ENCODE measurements at regions not wholly inside any gene's neighbourhood (a gene's known extent, or its start where the extent isn't known, plus 50 kb on each side); places are given as distances from the start of the nearest gene placed in this dataset.

DNA sequence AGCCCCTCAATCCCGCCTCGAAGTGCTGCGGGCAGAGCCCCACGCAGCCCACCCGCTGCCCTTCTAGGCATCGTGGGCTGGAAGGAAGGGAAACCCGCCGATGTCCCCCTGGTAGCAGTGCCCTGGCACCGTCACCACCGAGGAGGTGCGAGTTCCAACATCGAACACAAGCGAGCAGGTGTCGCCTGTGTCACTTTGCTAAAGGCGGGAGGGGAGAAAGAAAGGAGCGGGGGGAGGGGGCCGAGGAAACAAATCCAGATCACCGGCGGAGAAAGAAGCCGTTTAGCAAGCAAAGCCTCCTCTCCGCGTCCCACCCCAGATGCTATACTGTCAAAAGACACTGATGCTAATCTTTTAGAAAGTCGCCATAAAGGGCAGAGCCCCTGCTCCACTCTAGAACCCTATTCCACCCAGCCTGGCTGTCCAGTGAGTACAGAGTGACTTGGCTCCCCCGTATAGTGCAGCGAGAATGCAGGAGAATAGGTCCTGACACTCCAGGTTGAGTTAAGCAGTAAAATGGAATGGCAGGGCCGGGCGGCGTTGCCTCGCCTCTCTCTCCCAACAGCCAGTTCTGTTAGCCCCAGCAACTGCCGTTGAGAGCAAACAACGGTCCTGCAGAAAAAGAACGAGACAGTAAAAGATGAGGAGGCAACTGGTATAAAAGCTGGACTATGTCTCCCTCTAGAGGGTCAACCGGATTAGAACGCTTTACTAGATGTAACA is 67.9 kb upstream of the USP15 start:
- WGBS, 2 experiments (ENCODE audit: extremely low coverage in 1 of 2, insufficient coverage in 1 of 2, insufficient read length in 1 of 2, insufficient replicate concordance in 2 of 2, low coverage in 1 of 2, low lambda C conversion rate in 2 of 2, missing lambda C conversion rate in 1 of 2), result 4% methylated on average over 28 of the region's 34 CpGs; no CpG with 5 or more reads in 1 of the 2 experiments
- H2AFZ ChIP-seq (ENCODE audit: low read length), result peak overlapping the region; percentile 83
- H3K14ac ChIP-seq (ENCODE audit: insufficient read length), result no peak overlapping the region
- peaks cover 20% of the 10 kb centered on the region for H3K23me2 ChIP-seq (ENCODE audit: low read depth, low read length)
- H4K91ac ChIP-seq (replicated peaks; ENCODE audit: insufficient read length, low read length), result no peak overlapping the region
- no peak overlapping the region for H2BK120ac ChIP-seq (replicated peaks; ENCODE audit: low read depth, low read length)
- H3K4ac ChIP-seq (replicated peaks; ENCODE audit: insufficient read length, low read depth, low read length), result no peak overlapping the region
- H3K9me3 ChIP-seq (ENCODE audit: insufficient read depth in 2 of 2, low read depth in 1 of 2, low read length in 1 of 2), result peaks cover 0 to 4% of the 10 kb centered on the region in 2 experiments; a peak in 1 of 4 replicates
- H2BK15ac ChIP-seq (ENCODE audit: low read length), result no peak overlapping the region
- FAIRE-seq, result peak; percentile 92
- no peak overlapping the region for H3K27ac ChIP-seq (ENCODE audit: low read depth, low read length)
- ChIA-PET CTCF (ENCODE audit: partially characterized antibody) (interaction anchor here (0.8 to 3.0 kb wide), 18 partner anchors 8 to 1691 kb away, joined by 3 to 16 read pairs (median 4); no protein-coding TSS in a partner anchor), POLR2A (ENCODE audit: partially characterized antibody) (interaction anchor here (0.6 kb wide), 1 partner anchor 78 kb away, joined by 3 read pairs; no protein-coding TSS in a partner anchor)
- no peaks in the 10 kb centered on the region for H3K79me1 ChIP-seq (ENCODE audit: low read depth, low read length)
- H3K9ac ChIP-seq (replicated peaks in 1 of 4; ENCODE audit: extremely low read depth in 1 of 4, low read depth in 3 of 4, low read length in 3 of 4), result no peak overlapping the region
- peak overlapping the region; percentile 22; the same call in 1 of the 2 replicates for H4K8ac ChIP-seq (ENCODE audit: extremely low read depth, insufficient read depth, low read length)
- no peak overlapping the region for H2BK12ac ChIP-seq (ENCODE audit: low read depth, low read length)
- peak in 1 of 2 experiments; percentile 65 for DNase-seq (ENCODE audit: low read depth in 1 of 2, low spot score in 2 of 2)
- H3K4me2 ChIP-seq (ENCODE audit: insufficient read depth in 1 of 2, low read depth in 2 of 2, low read length in 2 of 2), result peak overlapping the region; percentile 97 to 100
- H3K23ac ChIP-seq (ENCODE audit: insufficient read length), result no peak overlapping the region
- H4K20me1 ChIP-seq (replicated peaks in 1 of 2; ENCODE audit: control insufficient read depth in 1 of 2, insufficient read depth in 2 of 2, low read length in 2 of 2), result no peaks in the 10 kb centered on the region
- H3K79me2 ChIP-seq (ENCODE audit: control insufficient read depth in 1 of 2, insufficient read depth in 2 of 2, low read length in 2 of 2), result no peaks in the 10 kb centered on the region
- no peak overlapping the region for H2AK5ac ChIP-seq (ENCODE audit: low read depth, low read length)
- no peak overlapping the region; the same call in 1 of the 2 replicates for H2BK20ac ChIP-seq (ENCODE audit: low read length)
- H3K36me3 ChIP-seq (ENCODE audit: control insufficient read depth in 2 of 4, insufficient read depth in 4 of 4, low read length in 3 of 4), result no peaks in the 10 kb centered on the region
- peaks cover 4 to 8% (median 5%) of the 10 kb centered on the region in 4 experiments; a peak in 6 of 7 replicates for H3K4me1 ChIP-seq (replicated peaks in 1 of 4; ENCODE audit: control insufficient read depth in 3 of 4, insufficient read depth in 4 of 4, low read length in 3 of 4)
- no peak overlapping the region for H4K5ac ChIP-seq (ENCODE audit: insufficient read length, low read depth, low read length)
- H3K4me3 ChIP-seq (ENCODE audit: extremely low read depth in 1 of 4, insufficient read depth in 2 of 4, low read depth in 3 of 4, low read length in 4 of 4), result peak overlapping the region; percentile 35 to 71 (median 60)
- no peak overlapping the region for H3K56ac ChIP-seq (replicated peaks; ENCODE audit: insufficient read length, low read depth, low read length)
- H3K27me3 ChIP-seq (replicated peaks in 1 of 4; ENCODE audit: control insufficient read depth in 3 of 4, extremely low read depth in 1 of 4, insufficient read depth in 3 of 4, low read length in 3 of 4), result peaks cover 15 to 36% (median 29%) of the 10 kb centered on the region in 4 experiments; a peak in 6 of 7 replicates
- H3K18ac ChIP-seq (ENCODE audit: extremely low read depth, low read length), result 0 out of 2 replicates have a peak overlapping the region, but pooled peaks have one; percentile 43
- no peak overlapping the region for H2BK5ac ChIP-seq (ENCODE audit: low read depth, low read length)
- TF ChIP-seq BRCA1 (IDR thresholded peaks at IDR 0.05; ENCODE audit: low read depth, low read length) (no peak), JUND (IDR thresholded peaks at IDR 0.05; ENCODE audit: low read length) (no peak), EP300 (IDR thresholded peaks at IDR 0.05; ENCODE audit: borderline replicate concordance in 1 of 2, low read depth in 2 of 2, low read length in 2 of 2) (no peak), RFX5 (IDR thresholded peaks at IDR 0.05; ENCODE audit: borderline replicate concordance, low read depth, low read length) (no peak), GABPA (IDR thresholded peaks at IDR 0.05; ENCODE audit: borderline replicate concordance, insufficient read depth, low read length) (no peak), KDM4A (IDR thresholded peaks at IDR 0.05; ENCODE audit: low read depth, low read length, severe bottlenecking) (no peak), ZNF274 (IDR thresholded peaks at IDR 0.05; ENCODE audit: borderline replicate concordance, extremely low read depth, low read length) (no peak), RNF2 (IDR thresholded peaks at IDR 0.05; ENCODE audit: borderline replicate concordance, low read depth, low read length, missing control alignments, poor library complexity, severe bottlenecking) (no peak), CEBPB (IDR thresholded peaks at IDR 0.05; ENCODE audit: low read depth, low read length) (no peak)
- TF ChIP-seq, protein P1, sequence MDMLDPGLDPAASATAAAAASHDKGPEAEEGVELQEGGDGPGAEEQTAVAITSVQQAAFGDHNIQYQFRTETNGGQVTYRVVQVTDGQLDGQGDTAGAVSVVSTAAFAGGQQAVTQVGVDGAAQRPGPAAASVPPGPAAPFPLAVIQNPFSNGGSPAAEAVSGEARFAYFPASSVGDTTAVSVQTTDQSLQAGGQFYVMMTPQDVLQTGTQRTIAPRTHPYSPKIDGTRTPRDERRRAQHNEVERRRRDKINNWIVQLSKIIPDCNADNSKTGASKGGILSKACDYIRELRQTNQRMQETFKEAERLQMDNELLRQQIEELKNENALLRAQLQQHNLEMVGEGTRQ (IDR thresholded peaks at IDR 0.05; ENCODE audit: low read length), result no peak
